Thoracic aorta (tissue), 2 donors: ENCODE measurements at regions not wholly inside any gene's neighbourhood (a gene's known extent, or its start where the extent isn't known, plus 50 kb on each side); places are given as distances from the start of the nearest gene placed in this dataset.
"Not testable (repeated sequence)": the region's sequence is repeated elsewhere in the genome, so short reads cannot be mapped to it uniquely, and the experiment has no call there.

Experiments
- ATAC-seq: fragments of 150-250 bp; one replicate; pipeline ENCODE4 v1.8.0; 2017; ENCODE audit warnings: low read depth; ENCODE audit not compliant: insufficient number of reproducible peaks, low FRiP score
- DNase-seq: peaks from one replicate; pipeline ENCODE4 v3.0.0-alpha.2; 2020; ENCODE audit warnings: low spot score
- H3K27ac ChIP-seq, 2 donors: fragments of 200-600 bp; sonication (generic); 1 replicate in 1 of 2; 2 replicates in 1 of 2; pipeline ENCODE4 v1.5.1; 2016; ENCODE audit warnings: mild to moderate bottlenecking in 2 of 2, moderate library complexity in 2 of 2
- H3K27me3 ChIP-seq: fragments of 200-600 bp; sonication (generic); replicated peaks from 2 replicates; pipeline ENCODE4 v1.6.0; 2016; ENCODE audit warnings: mild to moderate bottlenecking; ENCODE audit not compliant: insufficient read depth
- H3K36me3 ChIP-seq: fragments of 200-600 bp; sonication (generic); one replicate; pipeline ENCODE4 v1.5.1; 2016
- H3K4me1 ChIP-seq, 2 donors: fragments of 200-600 bp; sonication (generic); 1 replicate in 1 of 2; 2 replicates in 1 of 2; pipeline versions ENCODE4 v1.5.1 to v1.6.0; 2016; ENCODE audit warnings: low read depth in 2 of 2, mild to moderate bottlenecking in 1 of 2; ENCODE audit not compliant: control insufficient read depth in 1 of 2
- H3K4me3 ChIP-seq: fragments of 200-600 bp; sonication (generic); 2 replicates; pipeline ENCODE4 v1.5.1; 2016; ENCODE audit warnings: mild to moderate bottlenecking
- H3K9me3 ChIP-seq: fragments of 200-600 bp; sonication (generic); 2 replicates; pipeline ENCODE4 v1.5.1; 2016
- CTCF ChIP-seq: fragments of 200-600 bp; sonication (generic); IDR thresholded peaks from one replicate; pipeline ENCODE4 v1.5.1; 2019; ENCODE audit warnings: antibody characterized with exemption

GRCh38 chr10:57897611-57898010 is 370.1 kb downstream of the IPMK start:
- Histone ChIP-seq H3K27me3 (no peaks in the 10 kb centered on the region), H3K27ac (no peak overlapping the region), H3K4me1 (no peaks in the 10 kb centered on the region), H3K4me3 (no peak overlapping the region), H3K36me3 (no peaks in the 10 kb centered on the region), H3K9me3 (no peaks in the 10 kb centered on the region)
- ATAC-seq: no peak
- TF ChIP-seq CTCF: no peak
- no peak for DNase-seq

- Histone ChIP-seq H3K27ac (no peak overlapping the region), H3K36me3 (no peaks in the 10 kb centered on the region), H3K4me3 (no peak overlapping the region), H3K4me1 (no peaks in the 10 kb centered on the region), H3K9me3 (no peaks in the 10 kb centered on the region), H3K27me3 (no peaks in the 10 kb centered on the region)
- no peak for ATAC-seq
- no peak for TF ChIP-seq CTCF
- DNase-seq: no peak
These were observed 373.3 kb downstream of the IPMK start for GRCh38 chr10:57894361-57894760.

DNA sequence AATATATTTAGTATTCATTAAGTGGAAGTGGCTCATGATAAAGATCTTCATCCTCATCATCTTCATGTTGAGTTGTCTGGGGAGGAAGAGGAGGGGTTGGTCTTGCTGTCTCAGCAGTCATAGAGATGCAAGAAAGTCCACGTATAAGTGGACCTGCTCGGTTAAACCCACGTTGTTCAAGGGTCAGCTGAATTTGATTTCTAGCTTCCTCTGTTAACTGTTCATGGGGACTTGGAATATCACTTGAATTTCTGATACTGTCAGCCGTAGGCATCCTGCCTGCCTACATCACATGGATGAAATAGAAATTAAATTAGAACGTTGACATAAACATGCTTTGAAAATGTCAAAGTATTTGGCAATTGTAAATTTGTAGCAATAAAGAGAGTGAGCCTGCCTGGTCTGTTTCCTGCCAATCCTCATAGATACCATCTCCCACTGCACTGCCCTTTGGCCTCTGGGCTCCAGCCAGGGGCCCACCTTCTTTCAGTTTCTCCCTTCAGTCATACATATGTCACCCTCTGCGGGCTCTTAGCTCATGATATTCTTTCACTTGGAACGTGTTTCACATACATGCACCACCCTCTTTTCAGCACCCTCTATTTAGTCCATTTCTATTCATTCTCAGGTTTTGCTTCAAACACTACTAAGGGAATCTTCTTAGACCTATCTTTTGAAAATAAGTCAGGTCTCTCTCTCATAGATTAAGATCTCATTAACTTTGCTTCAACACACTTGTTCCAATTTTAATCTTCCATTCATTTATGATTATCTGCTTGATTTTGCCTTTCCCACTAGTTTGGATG is 376.3 kb downstream of the IPMK start:
- Histone ChIP-seq H3K9me3 (no peaks in the 10 kb centered on the region), H3K36me3 (no peaks in the 10 kb centered on the region), H3K4me1 (no peaks in the 10 kb centered on the region), H3K27me3 (no peaks in the 10 kb centered on the region), H3K27ac (no peak overlapping the region), H3K4me3 (no peak overlapping the region)
- ATAC-seq (no peak), DNase-seq (no peak)
- TF ChIP-seq CTCF: no peak

GRCh38 chr10:57890691-57891090 is 377.0 kb downstream of the IPMK start:
- no peak for DNase-seq
- no peak for ATAC-seq
- Histone ChIP-seq H3K36me3 (no peaks in the 10 kb centered on the region), H3K4me1 (no peaks in the 10 kb centered on the region), H3K4me3 (no peak overlapping the region), H3K9me3 (no peaks in the 10 kb centered on the region), H3K27ac (no peak overlapping the region), H3K27me3 (no peaks in the 10 kb centered on the region)
- no peak for TF ChIP-seq CTCF

- not testable (repeated sequence) for H3K9me3 ChIP-seq, H3K36me3 ChIP-seq, ATAC-seq, H3K4me3 ChIP-seq, H3K27me3 ChIP-seq, DNase-seq, H3K27ac ChIP-seq, H3K4me1 ChIP-seq
These were observed 382.1 kb downstream of the IPMK start for GRCh38 chr10:57885618-57885968.
